ENCODE measurements at regions not wholly inside any gene's neighbourhood (a gene's known extent, or its start where the extent isn't known, plus 50 kb on each side); places are given as distances from the start of the nearest gene placed in this dataset.
A peak's percentile ranks its signal among the peaks of the same experiment; 100 is the strongest.

GRCh38 chr4:74649193-74649592, 145.1 kb downstream of the BTC start:
- no peak for DNase-seq (ENCODE audit: low read depth)

- no peak for DNase-seq (ENCODE audit: low read depth)
These were observed 143.1 kb downstream of the BTC start for GRCh38 chr4:74651198-74651597.

GRCh38 chr4:74653331-74654229, 140.7 kb downstream of the BTC start:
- DNase-seq (ENCODE audit: low read depth): no peak

- DNase-seq (ENCODE audit: low read depth): peak; percentile 28
These were observed 140.1 kb downstream of the BTC start for GRCh38 chr4:74654230-74654681.

- DNase-seq (ENCODE audit: low read depth): no peak
These were observed 137.7 kb downstream of the BTC start for GRCh38 chr4:74656596-74656995.

GRCh38 chr4:74658116-74658515, 136.2 kb downstream of the BTC start:
- no peak for DNase-seq (ENCODE audit: low read depth)

- DNase-seq (ENCODE audit: low read depth): peak; percentile 98
These were observed 134.5 kb downstream of the BTC start for GRCh38 chr4:74659576-74660411.

- DNase-seq (ENCODE audit: low read depth): no peak
These were observed 133.5 kb downstream of the BTC start for GRCh38 chr4:74660866-74661265.

GRCh38 chr4:74661427-74662201, 132.7 kb downstream of the BTC start:
- DNase-seq (ENCODE audit: low read depth): peak; percentile 76

- no peak for DNase-seq (ENCODE audit: low read depth)
These were observed 130.7 kb downstream of the BTC start for GRCh38 chr4:74663631-74664030.

- no peak for DNase-seq (ENCODE audit: low read depth)
These were observed 129.0 kb downstream of the BTC start for GRCh38 chr4:74665346-74665745.

- no peak for DNase-seq (ENCODE audit: low read depth)
These were observed 128.4 kb downstream of the BTC start for GRCh38 chr4:74665876-74666275.

GRCh38 chr4:74667438-74667837, 126.9 kb downstream of the BTC start:
- no peak for DNase-seq (ENCODE audit: low read depth)

- DNase-seq (ENCODE audit: low read depth): no peak
These were observed 126.4 kb downstream of the BTC start for GRCh38 chr4:74667944-74668343.

GRCh38 chr4:74669702-74670101, 124.6 kb downstream of the BTC start:
- DNase-seq (ENCODE audit: low read depth): no peak

GRCh38 chr4:74670583-74670982, 123.7 kb downstream of the BTC start:
- no peak for DNase-seq (ENCODE audit: low read depth)

GRCh38 chr4:74671080-74671698, 123.1 kb downstream of the BTC start:
- DNase-seq (ENCODE audit: low read depth): peak; percentile 85

GRCh38 chr4:74674750-74675149, 119.6 kb downstream of the BTC start:
- DNase-seq (ENCODE audit: low read depth): no peak

GRCh38 chr4:74675673-74676279, 118.5 kb downstream of the BTC start:
- peak; percentile 79 for DNase-seq (ENCODE audit: low read depth)

GRCh38 chr4:74682567-74683359, 111.6 kb downstream of the BTC start:
- DNase-seq (ENCODE audit: low read depth): peak; percentile 97
